ENCODE measurements at regions not wholly inside any gene's neighbourhood (a gene's known extent, or its start where the extent isn't known, plus 50 kb on each side); places are given as distances from the start of the nearest gene placed in this dataset.

DNA sequence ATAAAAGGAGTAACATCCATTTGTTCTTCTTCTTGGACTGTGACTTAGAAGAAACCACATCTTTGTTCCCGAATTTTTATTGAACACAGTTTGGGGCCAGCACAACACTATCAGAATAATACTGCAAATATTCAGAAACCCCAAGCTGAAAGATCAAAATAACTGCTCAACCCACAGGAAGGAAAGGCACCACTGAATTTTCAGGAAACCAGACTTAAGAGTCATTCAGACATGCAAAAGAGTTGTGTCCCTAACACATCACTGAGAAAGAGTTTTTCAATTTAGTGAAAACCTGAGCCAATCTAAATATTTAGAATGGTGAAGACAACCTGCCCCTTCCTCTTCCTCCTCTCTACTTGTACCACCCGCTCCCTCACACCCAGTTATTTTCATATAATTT lies 295.0 kb upstream of the RORA start:
- DNase-seq (ENCODE audit: low read depth, low spot score): no peak
- in situ Hi-C loops (cut with HindIII; ENCODE audit: low pct_unique_long_range_greater_than_20kb, low sequenced_read_pairs): no loop called here

- in situ Hi-C loops (cut with HindIII; ENCODE audit: low pct_unique_long_range_greater_than_20kb, low sequenced_read_pairs): no loop called here
- DNase-seq (ENCODE audit: low read depth, low spot score): no peak
Measured at GRCh38 chr15:61522411-61522810, 293.3 kb upstream of the RORA start.

DNA sequence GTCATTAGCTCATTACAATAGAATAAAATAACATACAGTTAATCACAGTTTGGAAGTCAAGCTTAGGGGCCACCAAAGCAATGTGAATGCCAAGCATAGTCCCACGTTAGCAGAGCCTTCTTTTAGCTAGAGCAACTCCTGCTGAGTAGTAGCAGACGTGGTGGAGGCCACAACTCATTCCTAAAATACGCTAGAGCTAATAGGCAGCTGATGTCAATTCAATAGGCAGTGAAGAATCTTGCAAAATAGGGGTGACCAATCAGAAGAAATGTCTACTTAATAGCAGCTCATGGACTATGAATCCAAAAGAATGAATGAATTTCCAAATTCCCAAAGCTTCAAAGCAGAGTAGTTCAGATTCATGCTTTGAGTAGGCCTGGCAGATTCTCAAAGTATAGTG lies 292.9 kb upstream of the RORA start:
- in situ Hi-C loops (cut with HindIII; ENCODE audit: low pct_unique_long_range_greater_than_20kb, low sequenced_read_pairs): no loop called here
- DNase-seq (ENCODE audit: low read depth, low spot score): no peak

DNA sequence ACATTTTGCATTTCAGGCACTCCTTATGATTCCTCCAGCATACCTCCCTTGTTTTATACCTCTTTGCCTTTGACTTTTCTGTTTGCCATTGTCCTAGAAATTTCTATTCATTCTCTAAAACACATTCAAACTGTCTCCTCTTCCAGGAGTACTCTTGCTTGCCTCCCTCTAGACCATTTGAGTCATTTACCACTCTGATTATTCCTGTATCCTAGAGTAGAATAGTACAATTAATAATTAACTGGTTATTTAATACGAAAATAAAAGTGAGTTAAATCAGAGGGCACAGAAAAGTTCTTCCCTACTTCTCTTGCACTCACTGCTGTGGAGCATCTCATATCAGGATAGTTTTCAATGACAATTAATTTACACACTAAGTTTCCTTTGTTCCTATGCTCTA lies 290.2 kb upstream of the RORA start:
- DNase-seq (ENCODE audit: low read depth, low spot score): no peak
- in situ Hi-C loops (cut with HindIII; ENCODE audit: low pct_unique_long_range_greater_than_20kb, low sequenced_read_pairs): no loop called here

GRCh38 chr15:61518191-61518950 lies 289.3 kb upstream of the RORA start:
- in situ Hi-C loops (cut with HindIII; ENCODE audit: low pct_unique_long_range_greater_than_20kb, low sequenced_read_pairs): no loop called here
- DNase-seq (ENCODE audit: low read depth, low spot score): no peak

- in situ Hi-C loops (cut with HindIII; ENCODE audit: low pct_unique_long_range_greater_than_20kb, low sequenced_read_pairs): no loop called here
- DNase-seq (ENCODE audit: low read depth, low spot score): no peak
Measured at GRCh38 chr15:61517776-61518175, 288.7 kb upstream of the RORA start.

- no peak for DNase-seq (ENCODE audit: low read depth, low spot score)
- in situ Hi-C loops (cut with HindIII; ENCODE audit: low pct_unique_long_range_greater_than_20kb, low sequenced_read_pairs): no loop called here
Measured at GRCh38 chr15:61517335-61517734, 288.2 kb upstream of the RORA start.

DNA sequence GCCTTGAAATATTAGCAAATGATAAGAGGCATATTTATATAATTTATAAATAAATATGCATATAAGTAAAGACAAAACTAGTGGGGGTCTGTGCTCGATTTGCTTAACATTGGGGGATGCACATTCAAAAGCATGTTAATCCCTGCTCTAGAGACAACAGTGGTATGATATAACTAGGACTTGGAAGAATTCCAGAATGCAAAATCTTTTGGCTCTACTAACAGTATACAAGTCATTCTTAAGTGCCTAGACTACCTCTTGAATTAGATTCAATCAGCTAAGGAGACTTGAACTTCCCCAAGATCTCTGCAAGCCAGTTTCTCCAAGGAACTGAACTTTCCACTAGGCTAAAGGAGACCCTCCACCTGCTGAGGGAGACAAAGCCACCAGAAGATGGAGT lies 282.7 kb upstream of the RORA start:
- DNase-seq (ENCODE audit: low read depth, low spot score): no peak
- in situ Hi-C loops (cut with HindIII; ENCODE audit: low pct_unique_long_range_greater_than_20kb, low sequenced_read_pairs): no loop called here

DNA sequence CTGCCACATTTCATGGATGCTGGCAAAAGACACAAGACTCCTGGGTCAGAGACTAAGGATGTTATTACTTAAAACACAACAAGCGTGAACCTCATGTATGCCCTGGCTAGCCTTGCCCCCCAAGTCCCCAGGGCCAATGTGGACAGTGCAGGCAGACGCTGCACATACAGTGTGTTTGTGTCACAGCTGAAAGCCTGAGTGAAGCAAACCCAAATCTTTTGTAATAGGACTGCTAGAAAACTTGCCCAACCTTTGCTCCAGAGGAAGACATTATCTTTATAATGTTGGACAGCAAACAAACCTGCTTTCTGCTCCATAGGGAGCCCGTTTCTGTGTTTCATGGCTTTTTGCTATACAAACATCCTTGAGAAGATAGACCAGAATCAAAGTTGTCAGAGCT lies 282.0 kb upstream of the RORA start:
- in situ Hi-C loops (cut with HindIII; ENCODE audit: low pct_unique_long_range_greater_than_20kb, low sequenced_read_pairs): no loop called here
- no peak for DNase-seq (ENCODE audit: low read depth, low spot score)

DNA sequence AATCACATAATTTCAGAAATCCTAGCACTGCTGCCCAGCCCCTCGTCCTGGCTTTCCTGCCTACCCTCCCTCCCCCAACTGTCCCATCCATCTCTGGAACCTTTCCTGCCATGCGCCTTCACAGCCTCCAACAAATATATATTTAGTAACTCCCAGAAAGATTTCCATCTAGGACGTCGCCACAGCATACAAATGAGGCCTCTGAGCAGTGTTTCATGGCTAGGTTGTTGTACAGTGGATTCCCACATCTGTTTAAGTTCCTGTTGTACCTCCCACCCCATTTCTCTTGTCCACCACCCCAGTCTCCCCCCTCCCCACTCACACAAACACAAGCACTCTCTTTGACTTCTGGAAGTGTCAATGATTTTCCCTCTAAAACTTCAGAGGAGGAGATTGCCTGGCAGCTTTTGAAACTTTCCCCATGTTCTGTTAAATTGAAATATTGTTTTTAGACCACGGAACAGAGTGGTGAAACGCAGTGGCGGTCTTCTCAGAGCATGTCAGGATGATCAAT lies 280.3 kb upstream of the RORA start:
- in situ Hi-C loops (cut with HindIII; ENCODE audit: low pct_unique_long_range_greater_than_20kb, low sequenced_read_pairs): no loop called here
- DNase-seq (ENCODE audit: low read depth, low spot score): no peak

GRCh38 chr15:61503383-61503969 lies 274.4 kb upstream of the RORA start:
- no peak for DNase-seq (ENCODE audit: low read depth, low spot score)
- in situ Hi-C loops (cut with HindIII; ENCODE audit: low pct_unique_long_range_greater_than_20kb, low sequenced_read_pairs): no loop called here

- DNase-seq (ENCODE audit: low read depth, low spot score): no peak
- in situ Hi-C loops (cut with HindIII; ENCODE audit: low pct_unique_long_range_greater_than_20kb, low sequenced_read_pairs): no loop called here
Measured at GRCh38 chr15:61501815-61502389, 272.8 kb upstream of the RORA start.

- no peak for DNase-seq (ENCODE audit: low read depth, low spot score)
- in situ Hi-C loops (cut with HindIII; ENCODE audit: low pct_unique_long_range_greater_than_20kb, low sequenced_read_pairs): no loop called here
Measured at GRCh38 chr15:61500951-61501620, 272.0 kb upstream of the RORA start.

DNA sequence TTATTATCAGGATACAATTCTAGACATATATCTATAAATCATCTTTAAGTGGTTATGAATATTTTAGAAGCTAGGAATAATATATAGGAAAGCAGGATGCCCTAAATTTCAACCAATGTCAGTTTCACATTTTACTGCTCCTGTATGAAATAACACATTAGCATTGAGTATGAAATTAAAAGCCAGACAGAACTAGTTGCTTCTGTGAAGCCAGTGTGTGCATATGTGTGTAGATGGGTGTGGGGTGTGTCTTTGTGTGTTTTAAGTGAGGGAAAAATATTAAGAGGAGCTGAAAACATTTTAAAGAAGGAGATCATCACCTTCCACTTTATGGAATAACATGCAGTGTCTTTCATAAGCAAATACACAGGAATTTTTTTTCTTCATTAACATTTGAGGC lies 271.4 kb upstream of the RORA start:
- in situ Hi-C loops (cut with HindIII; ENCODE audit: low pct_unique_long_range_greater_than_20kb, low sequenced_read_pairs): no loop called here
- no peak for DNase-seq (ENCODE audit: low read depth, low spot score)

DNA sequence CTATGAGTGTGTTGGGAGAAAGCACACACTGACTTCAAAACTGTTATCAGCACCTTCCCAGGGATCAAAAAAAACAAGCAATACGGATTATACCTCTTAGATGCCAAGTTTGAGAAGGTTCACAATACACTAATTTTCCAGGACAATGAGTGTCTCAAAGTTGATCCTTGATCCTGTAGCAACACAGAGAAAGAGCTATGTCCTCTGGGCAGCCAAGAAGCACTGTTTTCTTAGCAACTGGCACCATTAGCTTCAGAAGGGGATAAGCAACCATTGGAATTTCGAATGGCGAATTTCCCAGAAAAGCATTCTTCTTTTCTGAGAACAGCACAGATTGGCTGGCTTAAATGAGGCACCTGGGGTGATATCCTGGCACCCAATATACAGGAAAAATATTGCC lies 270.3 kb upstream of the RORA start:
- no peak for DNase-seq (ENCODE audit: low read depth, low spot score)
- in situ Hi-C loops (cut with HindIII; ENCODE audit: low pct_unique_long_range_greater_than_20kb, low sequenced_read_pairs): no loop called here

DNA sequence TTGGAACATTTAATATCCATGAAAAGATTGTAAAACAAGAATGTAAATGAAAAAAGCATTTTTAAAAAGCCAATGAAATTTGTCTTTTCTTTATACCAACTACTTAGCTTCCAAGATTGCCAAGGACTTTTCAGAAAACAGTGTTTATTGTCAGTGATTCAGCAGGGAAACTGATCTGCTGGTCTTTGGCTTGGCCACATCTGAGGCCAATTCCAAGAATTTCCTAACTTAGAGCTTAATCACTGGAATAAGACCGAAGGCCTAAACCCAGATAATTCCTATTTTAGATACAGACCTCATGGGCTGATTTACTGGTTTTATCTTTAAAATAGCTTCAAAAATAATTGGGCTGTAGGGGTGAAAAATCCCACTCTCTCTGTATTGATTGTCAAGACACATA lies 260.5 kb upstream of the RORA start:
- in situ Hi-C loops (cut with HindIII; ENCODE audit: low pct_unique_long_range_greater_than_20kb, low sequenced_read_pairs): no loop called here
- no peak for DNase-seq (ENCODE audit: low read depth, low spot score)

DNA sequence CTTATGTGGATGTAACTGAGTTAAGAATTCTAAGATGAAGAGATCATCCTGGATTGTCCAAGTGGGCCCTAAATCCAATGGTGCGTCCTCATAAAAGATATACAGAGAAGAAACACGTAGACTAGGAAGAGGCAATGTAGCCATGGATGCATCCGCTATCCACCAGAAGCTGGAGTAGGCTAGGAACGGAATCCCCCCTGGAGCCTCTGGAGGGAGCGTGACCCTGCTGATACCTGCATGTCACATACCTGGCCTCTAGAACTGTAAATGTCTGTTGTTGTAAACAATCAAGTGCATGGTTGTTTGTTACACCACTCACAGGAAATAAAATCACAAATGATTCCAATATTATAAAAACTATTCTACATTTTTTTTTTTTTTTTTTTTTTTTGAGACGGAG lies 254.5 kb upstream of the RORA start:
- DNase-seq (ENCODE audit: low read depth, low spot score): no peak
- in situ Hi-C loops (cut with HindIII; ENCODE audit: low pct_unique_long_range_greater_than_20kb, low sequenced_read_pairs): no loop called here

- DNase-seq (ENCODE audit: low read depth, low spot score): no peak
Measured at GRCh38 chr15:61481886-61482285, 252.8 kb upstream of the RORA start.

DNA sequence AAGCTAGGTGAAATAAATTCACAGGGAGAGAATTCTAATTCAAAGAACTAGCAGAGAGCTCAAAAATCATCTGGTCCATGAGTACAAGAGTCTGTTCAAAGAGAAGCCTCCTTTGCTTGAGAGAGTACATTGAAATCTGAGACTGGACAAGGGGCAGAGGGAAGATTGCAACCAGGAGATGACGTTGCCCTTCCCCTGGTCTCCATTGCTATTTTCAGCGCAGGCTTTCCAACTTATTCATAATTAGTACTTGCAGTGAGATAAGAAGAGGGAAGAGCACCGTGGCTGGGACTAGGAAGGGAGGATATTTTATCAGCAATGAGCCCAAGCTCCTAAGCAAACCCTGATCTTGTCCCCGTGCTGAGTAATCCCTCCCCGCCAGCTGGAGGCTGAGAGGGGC lies 251.8 kb upstream of the RORA start:
- DNase-seq (ENCODE audit: low read depth, low spot score): no peak
- in situ Hi-C loops (cut with HindIII; ENCODE audit: low pct_unique_long_range_greater_than_20kb, low sequenced_read_pairs): no loop called here

More at GRCh38 chr15:61481886-61482285, 252.8 kb upstream of the RORA start:
- in situ Hi-C loops (cut with HindIII; ENCODE audit: low pct_unique_long_range_greater_than_20kb, low sequenced_read_pairs): no loop called here
